ENCODE measurements at regions not wholly inside any gene's neighbourhood (a gene's known extent, or its start where the extent isn't known, plus 50 kb on each side); places are given as distances from the start of the nearest gene placed in this dataset.

- no peak for DNase-seq (ENCODE audit: low read depth in 2 of 2)
Observed at GRCh38 chr22:47605441-47605840, 843.0 kb downstream of the TBC1D22A start.

DNA sequence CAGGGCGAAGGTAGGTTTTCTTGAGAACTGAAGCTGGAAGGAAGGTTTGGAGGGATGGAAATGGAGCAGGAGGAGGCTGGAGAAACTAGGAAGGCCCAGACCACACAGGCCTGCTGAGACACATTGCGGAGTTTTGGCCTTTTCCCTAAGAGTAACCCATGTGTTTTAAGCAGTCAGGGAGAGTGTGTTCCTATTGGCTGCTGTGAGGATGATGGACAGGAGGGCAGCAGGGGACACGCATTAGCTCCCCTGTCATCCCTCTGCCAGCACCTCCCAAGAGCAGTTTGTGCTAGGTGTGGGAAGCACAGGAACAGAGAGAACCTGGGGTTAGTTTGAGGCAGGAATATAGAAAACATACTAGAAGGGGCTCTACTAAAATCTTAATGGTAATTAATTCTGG, 842.1 kb downstream of the TBC1D22A start:
- DNase-seq (ENCODE audit: low read depth in 2 of 2): no peak

GRCh38 chr22:47602732-47603131, 840.3 kb downstream of the TBC1D22A start:
- DNase-seq (ENCODE audit: low read depth in 2 of 2): no peak

- no peak for DNase-seq (ENCODE audit: low read depth in 2 of 2)
Observed at GRCh38 chr22:47601666-47602065, 839.2 kb downstream of the TBC1D22A start.

GRCh38 chr22:47600791-47601625, 838.6 kb downstream of the TBC1D22A start:
- DNase-seq (ENCODE audit: low read depth in 2 of 2): no peak

DNA sequence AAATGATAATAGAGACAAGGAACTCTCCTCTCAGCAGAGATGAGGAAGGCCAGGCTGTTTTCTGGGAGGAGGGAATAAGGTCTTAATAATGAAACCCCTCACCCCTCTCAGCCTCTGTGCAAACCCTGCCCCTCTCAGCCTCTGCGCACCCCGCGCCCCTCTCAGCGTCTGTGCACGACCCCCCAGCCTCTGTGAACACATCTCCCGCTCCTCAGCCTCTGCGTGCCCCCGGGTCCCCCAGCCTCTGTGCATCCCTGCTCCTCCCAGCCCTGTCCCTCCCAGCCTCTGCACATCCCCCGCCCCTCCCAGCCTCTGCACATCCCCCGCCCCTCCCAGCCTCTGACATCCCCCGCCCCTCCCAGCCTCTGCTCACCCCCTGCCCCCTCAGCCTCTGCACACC, 837.8 kb downstream of the TBC1D22A start:
- no peak for DNase-seq (ENCODE audit: low read depth in 2 of 2)

GRCh38 chr22:47599753-47600152, 837.3 kb downstream of the TBC1D22A start:
- no peak for DNase-seq (ENCODE audit: low read depth in 2 of 2)

DNA sequence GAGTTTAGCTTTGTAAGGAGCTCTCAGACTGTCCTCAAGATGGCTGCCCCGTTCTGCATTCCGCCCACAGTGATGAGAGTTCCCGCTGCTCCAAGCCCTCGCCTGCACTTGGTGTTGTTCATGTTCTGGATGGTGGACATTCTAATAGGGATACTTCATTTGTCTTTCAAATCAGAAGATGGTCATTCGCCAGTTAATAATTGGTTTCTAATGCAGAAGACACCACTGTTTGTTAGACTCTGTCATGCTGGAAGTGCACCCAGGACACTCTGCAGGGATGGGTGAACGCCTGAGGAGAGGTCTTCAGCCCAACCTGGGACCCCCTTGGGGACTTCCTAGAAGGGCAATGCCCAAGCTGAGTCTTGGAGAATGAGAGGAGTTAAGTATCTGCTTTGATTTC, 836.4 kb downstream of the TBC1D22A start:
- DNase-seq (ENCODE audit: low read depth in 2 of 2): no peak

DNA sequence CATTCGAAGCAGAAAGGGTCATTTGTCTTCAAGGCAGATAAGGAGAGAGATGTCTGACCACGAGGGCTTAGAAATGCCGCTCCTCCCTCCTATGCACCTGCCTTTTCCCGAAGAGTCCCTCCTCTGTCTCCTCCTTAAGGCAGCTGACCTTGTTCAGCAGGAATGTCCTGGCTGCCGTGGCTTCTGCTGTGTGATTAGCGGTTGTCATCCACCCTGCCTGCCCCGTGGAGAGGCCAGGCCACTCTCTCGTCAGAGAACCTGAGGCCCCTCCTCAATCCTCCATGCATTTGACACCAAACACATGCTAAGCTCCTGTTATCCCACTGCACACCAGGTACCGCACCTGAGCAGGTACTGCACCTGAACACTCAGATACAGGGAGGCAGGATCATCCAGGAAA, 834.6 kb downstream of the TBC1D22A start:
- no peak for DNase-seq (ENCODE audit: low read depth in 2 of 2)

DNA sequence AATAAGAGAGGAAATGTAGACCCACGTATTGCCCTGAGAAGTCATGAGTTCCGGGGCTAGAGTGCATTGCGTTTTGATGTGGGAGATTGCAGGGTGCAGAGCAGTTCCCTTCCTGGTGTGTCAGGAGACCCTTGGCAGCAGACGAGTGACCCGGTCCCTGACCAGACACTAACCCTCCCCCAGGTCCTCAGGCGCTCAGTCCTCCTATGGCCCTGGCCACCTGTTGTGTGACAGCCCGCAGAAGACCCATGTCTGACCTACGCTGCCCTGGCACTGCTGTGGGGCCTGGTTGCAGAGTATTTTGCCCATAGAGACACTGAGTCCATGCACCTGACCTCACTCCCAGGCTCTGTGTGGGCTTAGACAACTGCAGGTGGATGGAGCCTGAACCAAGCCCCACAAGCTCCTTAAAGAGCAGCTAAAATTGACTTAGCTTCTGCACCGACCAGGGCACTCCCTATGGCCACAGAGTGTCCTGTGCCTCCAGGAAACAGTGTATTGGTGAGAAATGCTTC, 833.8 kb downstream of the TBC1D22A start:
- no peak for DNase-seq (ENCODE audit: low read depth in 2 of 2)

GRCh38 chr22:47594836-47595521, 832.5 kb downstream of the TBC1D22A start:
- no peak for DNase-seq (ENCODE audit: low read depth in 2 of 2)

DNA sequence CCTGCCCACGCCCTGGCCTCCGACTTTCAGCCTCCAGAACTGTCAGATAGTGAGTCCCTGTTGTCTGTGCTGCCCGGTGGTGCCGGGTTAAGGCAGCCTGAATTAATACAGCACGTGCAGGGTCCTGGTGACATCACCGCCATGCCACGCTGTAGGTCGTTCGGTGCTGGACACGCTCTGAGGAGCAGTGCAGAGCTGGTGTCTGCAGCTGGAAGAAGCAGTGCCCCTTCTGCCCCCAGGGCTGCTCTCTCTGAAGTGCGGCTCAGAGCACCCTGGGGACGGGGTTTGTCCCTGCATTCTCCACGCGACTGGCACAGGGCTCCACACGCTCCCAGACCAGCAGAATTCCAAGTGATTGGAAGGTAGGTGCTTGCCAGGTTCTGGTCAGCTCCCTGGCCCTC, 831.5 kb downstream of the TBC1D22A start:
- no peak for DNase-seq (ENCODE audit: low read depth in 2 of 2)

DNA sequence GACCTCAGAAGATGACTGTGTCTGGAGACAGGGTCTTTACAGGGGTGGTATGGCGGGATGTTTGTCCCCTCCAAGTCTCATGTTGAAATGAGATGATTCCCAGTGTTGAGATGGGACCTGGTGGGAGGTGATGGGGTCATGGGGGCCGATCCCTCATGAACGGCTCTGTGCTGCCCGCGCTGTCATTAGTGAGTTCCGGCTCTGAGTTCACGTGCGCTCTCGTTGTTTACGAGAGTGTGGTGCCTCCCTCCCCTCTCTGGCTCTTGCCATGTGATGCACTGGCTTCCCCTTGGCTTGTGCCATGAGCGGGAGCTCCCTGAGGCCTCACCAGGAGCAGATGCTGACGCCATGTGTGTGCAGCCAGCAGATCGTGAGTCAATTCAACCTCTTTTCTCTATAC, 830.8 kb downstream of the TBC1D22A start:
- DNase-seq (ENCODE audit: low read depth in 2 of 2): no peak

DNA sequence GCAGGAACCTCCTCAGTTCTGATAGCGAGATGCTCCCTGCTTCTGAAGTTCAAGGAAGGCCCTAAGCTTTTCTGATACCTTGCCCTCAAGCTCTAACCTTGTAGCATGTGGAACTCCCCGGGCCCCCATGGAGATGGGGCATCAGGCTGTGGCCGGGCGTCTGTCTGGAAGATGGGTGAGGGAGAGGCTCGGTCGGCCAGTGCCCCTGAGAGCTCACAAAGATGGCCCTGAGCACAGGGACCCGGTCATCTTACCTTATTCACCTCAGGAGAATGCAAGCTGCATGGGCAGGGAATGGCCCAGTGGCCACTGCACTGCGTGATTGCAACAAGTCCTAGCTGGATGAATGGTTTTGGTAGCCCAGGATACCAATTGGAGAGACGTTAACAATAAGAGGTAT, 830.3 kb downstream of the TBC1D22A start:
- DNase-seq (ENCODE audit: low read depth in 2 of 2): no peak

GRCh38 chr22:47591709-47592108, 829.3 kb downstream of the TBC1D22A start:
- DNase-seq (ENCODE audit: low read depth in 2 of 2): no peak

- DNase-seq (ENCODE audit: low read depth in 2 of 2): no peak
Observed at GRCh38 chr22:47591016-47591415, 828.6 kb downstream of the TBC1D22A start.

- DNase-seq (ENCODE audit: low read depth in 2 of 2): no peak
Observed at GRCh38 chr22:47589271-47590250, 827.1 kb downstream of the TBC1D22A start.

DNA sequence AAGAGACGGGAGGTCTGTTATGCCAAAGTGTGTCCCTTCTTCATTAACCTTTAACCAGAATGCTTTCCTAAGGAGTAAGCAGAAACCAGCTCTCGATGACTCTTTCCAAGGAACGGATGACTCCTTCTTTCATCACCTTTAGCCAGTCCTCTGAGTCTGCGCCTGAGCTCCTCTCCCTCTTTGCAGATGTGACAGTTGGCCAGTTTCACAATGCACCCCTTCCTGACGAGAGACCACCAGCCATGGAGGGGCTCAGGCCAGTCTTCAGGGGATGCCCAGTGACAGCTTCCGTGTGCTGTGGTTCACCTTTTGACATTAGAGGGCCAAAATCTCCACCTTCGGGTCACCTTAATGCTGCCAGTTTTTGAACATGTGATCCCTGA, 826.1 kb downstream of the TBC1D22A start:
- no peak for DNase-seq (ENCODE audit: low read depth in 2 of 2)

- DNase-seq (ENCODE audit: low read depth in 2 of 2): no peak
Observed at GRCh38 chr22:47587861-47588577, 825.6 kb downstream of the TBC1D22A start.

DNA sequence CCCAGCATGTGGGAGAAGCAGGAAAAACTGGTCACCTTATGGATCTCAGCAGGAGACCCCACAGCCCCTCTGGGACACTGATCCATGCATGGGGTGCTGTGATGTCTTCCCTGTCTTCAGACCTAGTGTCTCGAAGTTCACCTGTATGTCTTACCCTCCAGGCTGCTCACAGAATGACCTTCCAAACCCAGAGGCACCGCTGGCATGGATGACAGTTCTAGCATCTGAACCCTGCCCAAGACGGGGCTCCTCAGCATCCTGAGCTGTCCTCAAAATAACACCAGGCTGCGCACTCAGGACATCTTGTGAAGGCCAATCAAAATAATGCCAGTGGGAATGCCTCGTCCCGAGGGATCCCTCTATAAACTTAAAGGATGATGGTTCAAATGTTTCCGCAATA, 824.9 kb downstream of the TBC1D22A start:
- DNase-seq (ENCODE audit: low read depth in 2 of 2): no peak

DNA sequence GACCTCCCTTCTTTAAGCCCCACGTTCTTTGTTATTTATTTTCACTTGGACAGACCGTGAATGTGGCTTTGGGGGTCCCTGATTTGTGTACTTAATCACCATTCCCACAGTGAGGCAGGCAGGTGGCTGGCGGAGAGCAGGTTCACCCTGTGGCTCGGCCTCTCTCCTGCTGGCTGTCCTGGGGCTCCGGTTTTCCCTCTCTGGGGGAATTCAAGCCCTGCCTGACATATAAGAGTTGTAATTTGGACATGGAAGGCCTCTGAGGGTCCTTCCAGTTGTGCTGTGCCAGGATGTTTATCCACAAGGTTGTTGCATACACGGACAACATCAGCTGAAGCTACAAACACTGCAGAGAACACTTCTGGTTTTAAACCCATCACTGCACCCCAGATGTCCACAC, 824.5 kb downstream of the TBC1D22A start:
- no peak for DNase-seq (ENCODE audit: low read depth in 2 of 2)
